ENCODE measurements at regions not wholly inside any gene's neighbourhood (a gene's known extent, or its start where the extent isn't known, plus 50 kb on each side); places are given as distances from the start of the nearest gene placed in this dataset.

- no peak overlapping the region for H3K4me3 ChIP-seq
- TF ChIP-seq POLR2AphosphoS5 (IDR thresholded peaks at IDR 0.05; ENCODE audit: borderline replicate concordance, low read depth, low read length) (no peak), FOXP2 (optimal IDR thresholded peaks at IDR 0.05; ENCODE audit: control extremely low read depth, extremely low read length, insufficient read depth) (no peak), EZH2 (IDR thresholded peaks at IDR 0.05) (no peak)
- no peak for DNase-seq (ENCODE audit: low read depth, low spot score)
- H3K36me3 ChIP-seq (ENCODE audit: insufficient read depth, low read length), result no peaks in the 10 kb centered on the region
- no peak overlapping the region for H3K27ac ChIP-seq
- no peaks in the 10 kb centered on the region for H3K9me3 ChIP-seq (ENCODE audit: low read depth, low read length)
- H3K9ac ChIP-seq (ENCODE audit: insufficient read length), result no peak overlapping the region
These were observed 245.6 kb downstream of the HIVEP2 start for GRCh38 chr6:142699391-142699790.

GRCh38 chr6:142700032-142700431 lies 244.9 kb downstream of the HIVEP2 start:
- TF ChIP-seq POLR2AphosphoS5 (IDR thresholded peaks at IDR 0.05; ENCODE audit: borderline replicate concordance, low read depth, low read length) (no peak), FOXP2 (optimal IDR thresholded peaks at IDR 0.05; ENCODE audit: control extremely low read depth, extremely low read length, insufficient read depth) (no peak), EZH2 (IDR thresholded peaks at IDR 0.05) (no peak)
- H3K9me3 ChIP-seq (ENCODE audit: low read depth, low read length), result no peaks in the 10 kb centered on the region
- H3K4me3 ChIP-seq, result no peak overlapping the region
- H3K27ac ChIP-seq, result no peak overlapping the region
- H3K36me3 ChIP-seq (ENCODE audit: insufficient read depth, low read length), result no peaks in the 10 kb centered on the region
- H3K9ac ChIP-seq (ENCODE audit: insufficient read length), result no peak overlapping the region
- DNase-seq (ENCODE audit: low read depth, low spot score), result no peak

GRCh38 chr6:142700671-142701312 lies 244.2 kb downstream of the HIVEP2 start:
- H3K36me3 ChIP-seq (ENCODE audit: insufficient read depth, low read length), result no peaks in the 10 kb centered on the region
- no peak for TF ChIP-seq EZH2 (IDR thresholded peaks at IDR 0.05)
- no peak overlapping the region for H3K4me3 ChIP-seq
- no peaks in the 10 kb centered on the region for H3K9me3 ChIP-seq (ENCODE audit: low read depth, low read length)
- no peak overlapping the region for H3K9ac ChIP-seq (ENCODE audit: insufficient read length)
- no peak for DNase-seq (ENCODE audit: low read depth, low spot score)
- H3K27ac ChIP-seq, result no peak overlapping the region

Data from SK-N-MC (cell line).